GM21390 (cell line): ENCODE measurements at regions not wholly inside any gene's neighbourhood (a gene's known extent, or its start where the extent isn't known, plus 50 kb on each side); places are given as distances from the start of the nearest gene placed in this dataset.
A peak's percentile ranks its signal among the peaks of the same experiment; 100 is the strongest.
"Not testable (repeated sequence)": the region's sequence is repeated elsewhere in the genome, so short reads cannot be mapped to it uniquely, and the experiment has no call there.

Experiments
- ATAC-seq: cut with Tn5 transposase; IDR thresholded peaks from one replicate; pipeline ENCODE4 v1.9.1; 2021; ENCODE audit not compliant: unreplicated experiment

GRCh38 chr4:105025263-105026017, 121.2 kb upstream of the TET2 start:
- ATAC-seq, result no peak

- no peak for ATAC-seq
Observed at GRCh38 chr4:105036991-105037390, 109.7 kb upstream of the TET2 start.

- ATAC-seq, result no peak
Observed at GRCh38 chr4:105042451-105042850, 104.2 kb upstream of the TET2 start.

- no peak for ATAC-seq
Observed at GRCh38 chr4:105050896-105051295, 95.8 kb upstream of the TET2 start.

GRCh38 chr4:105057370-105058105, 89.1 kb upstream of the TET2 start:
- peak; percentile 18 for ATAC-seq

DNA sequence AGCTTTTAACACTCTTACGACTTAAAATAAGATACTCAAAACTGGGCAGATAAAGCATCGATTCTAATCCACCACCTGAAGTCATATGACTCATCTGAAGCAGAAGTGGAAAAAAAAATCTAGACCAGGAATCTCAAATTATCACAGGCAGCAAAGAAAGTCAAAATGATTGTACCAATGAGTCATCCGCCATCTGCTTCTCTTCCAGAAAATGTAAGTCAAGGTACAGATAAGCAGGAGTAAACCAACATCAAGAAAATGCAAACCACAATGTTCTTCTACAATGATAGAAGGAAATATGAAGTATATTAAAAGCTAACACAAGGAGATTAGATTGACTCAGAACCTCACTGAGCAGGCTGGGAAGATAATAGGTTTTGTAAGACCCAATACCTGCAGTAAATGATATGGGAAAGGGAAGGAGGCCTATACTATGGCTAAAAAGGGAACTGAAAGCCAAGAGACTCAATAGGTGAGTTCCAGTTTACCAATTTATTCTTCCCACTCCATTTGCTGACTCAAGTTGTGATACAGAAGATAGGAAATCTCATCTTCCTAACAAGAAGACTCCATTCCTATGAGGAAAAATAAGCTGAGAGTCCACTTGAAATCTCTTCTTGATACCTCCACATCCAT, 88.4 kb upstream of the TET2 start:
- ATAC-seq, result no peak

- peak; percentile 21 for ATAC-seq
Observed at GRCh38 chr4:105059337-105059736, 87.3 kb upstream of the TET2 start.

GRCh38 chr4:105060628-105061027, 86.0 kb upstream of the TET2 start:
- peak; percentile 88 for ATAC-seq

DNA sequence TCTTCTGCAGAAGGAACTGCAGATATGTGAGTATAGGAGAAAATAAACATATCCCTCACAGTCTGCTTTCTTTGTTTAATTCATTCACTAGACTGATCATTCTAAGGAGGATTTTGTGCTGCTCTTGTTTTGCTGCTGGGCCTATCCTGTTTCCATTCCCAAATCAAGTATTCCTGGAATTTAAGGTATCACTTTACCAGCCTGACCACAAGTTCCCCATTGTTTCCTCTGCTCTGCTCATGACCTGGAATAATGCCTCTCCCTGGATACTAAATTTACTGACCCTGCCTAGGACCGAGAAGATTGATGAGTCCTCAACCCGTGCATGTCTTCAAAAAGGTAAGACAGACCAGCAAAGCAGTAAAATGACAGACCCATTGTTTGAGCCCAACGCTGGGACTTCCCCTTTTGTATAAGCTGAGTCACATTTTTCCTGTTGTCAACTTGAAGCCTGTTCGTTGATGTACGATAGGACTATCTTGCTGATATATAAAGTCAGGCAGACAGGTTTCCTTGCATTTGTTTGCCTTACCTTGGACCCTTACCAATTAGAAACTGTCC, 85.5 kb upstream of the TET2 start:
- peak; percentile 6 for ATAC-seq

DNA sequence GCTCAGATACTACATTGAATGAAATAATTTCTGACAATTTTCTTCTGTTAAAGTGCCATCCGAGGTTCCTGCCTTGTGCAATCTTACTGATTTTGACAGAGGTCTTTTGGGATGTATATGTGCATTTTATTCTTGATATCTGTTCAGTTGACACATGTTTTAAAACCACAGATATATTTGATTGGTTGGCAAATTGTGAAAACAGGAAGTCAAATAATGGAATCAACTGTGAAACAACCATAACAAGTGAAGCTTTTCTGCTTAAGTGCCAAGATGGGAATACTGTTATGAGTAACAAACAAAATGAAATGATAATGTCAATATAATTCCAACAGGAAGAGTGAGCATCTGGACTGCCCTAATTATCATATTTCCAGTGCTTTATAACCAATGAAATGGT, 84.9 kb upstream of the TET2 start:
- ATAC-seq, result no peak

DNA sequence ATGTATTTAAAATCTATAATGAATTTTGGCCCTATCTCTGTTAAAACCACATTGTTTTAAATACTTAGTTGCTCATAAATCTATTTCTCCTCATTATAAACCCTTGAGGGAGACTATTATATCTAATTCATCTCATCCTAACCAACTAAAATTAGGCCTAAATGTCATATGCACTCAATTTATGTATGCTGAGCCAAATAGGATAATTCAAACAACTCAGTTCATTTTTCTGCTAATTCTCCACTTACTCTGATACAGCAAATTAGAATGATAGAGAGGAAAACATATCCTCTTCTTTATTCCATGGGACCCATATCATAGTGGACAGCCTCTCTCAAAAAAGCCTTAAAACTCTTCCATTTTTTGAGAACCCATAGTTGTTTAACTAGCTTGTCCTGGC, 80.3 kb upstream of the TET2 start:
- no peak for ATAC-seq

DNA sequence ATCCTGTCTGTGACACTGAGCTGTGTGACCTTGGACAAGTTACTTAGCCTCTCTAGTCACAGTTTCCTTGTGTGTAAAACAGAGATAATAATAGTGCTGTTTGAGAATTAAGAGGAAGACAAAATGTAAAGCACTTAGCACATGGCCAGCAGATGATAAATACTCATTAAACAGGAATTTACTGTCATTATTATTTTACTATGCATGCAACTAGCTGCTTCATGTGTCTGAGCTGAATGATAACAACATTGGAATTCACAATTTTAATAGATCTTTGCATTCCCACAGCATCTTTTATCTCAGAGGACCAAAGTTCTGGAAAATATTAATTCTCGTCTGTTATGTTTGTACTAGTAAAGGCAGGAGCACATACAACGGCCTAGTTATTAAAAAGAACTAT, 79.2 kb upstream of the TET2 start:
- no peak for ATAC-seq

DNA sequence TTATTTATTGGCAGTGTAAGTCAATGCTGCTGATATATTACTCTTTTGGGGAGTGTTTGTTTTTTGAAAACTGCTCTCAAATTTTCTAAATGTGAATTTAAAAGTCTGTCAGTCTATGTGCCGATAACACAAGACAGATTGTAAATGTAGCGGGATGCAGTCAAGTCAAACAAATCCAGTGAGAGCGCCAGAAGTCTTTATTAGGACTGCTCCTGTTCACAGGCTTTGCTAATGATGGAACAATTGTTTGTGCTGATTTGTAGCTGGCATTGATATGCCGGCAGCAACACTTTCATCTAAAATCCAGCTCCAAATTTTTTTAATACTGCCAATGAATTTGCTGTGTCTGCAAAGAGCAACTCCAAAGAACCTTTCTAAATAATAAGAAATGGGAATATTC, 78.7 kb upstream of the TET2 start:
- no peak for ATAC-seq

- ATAC-seq, result no peak
Observed at GRCh38 chr4:105068516-105068915, 78.2 kb upstream of the TET2 start.

DNA sequence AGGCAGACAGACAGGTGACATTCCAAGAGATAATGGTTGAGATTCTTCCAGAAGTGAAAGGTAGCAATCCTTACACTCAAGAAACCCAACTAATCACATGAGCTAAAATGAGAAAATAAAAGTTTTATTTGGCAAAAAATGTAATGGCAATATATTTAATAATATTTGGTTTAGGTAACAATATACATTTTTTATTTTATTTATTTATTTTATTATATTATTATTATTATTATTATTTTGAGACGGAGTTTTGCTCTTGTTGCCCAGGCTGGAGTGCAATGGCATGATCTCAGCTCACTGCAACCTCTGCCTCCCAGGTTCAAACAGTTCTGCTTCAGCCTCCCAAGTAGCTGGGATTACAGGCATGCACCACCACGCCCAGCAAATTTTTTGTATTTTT, 74.6 kb upstream of the TET2 start:
- not testable (repeated sequence) for ATAC-seq

DNA sequence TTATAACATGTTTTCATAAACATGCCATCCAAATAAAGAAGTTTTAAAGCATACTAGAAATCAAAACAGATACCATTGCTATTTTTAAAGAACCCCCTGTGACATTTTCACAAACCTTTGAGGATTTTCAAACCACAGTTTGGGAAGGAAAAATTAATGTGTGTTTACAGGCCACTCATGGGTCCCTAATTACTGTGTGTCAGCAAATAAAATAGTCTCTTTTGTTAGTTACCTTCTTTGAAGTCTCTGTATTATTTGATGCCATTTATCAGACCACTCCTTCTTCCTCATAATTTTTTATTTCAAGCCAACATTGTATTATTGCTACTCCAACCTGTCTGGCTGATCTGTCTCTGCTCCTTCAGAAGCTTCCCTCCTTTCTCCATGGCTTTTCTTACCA, 72.6 kb upstream of the TET2 start:
- no peak for ATAC-seq

GRCh38 chr4:105075045-105075444, 71.6 kb upstream of the TET2 start:
- no peak for ATAC-seq

DNA sequence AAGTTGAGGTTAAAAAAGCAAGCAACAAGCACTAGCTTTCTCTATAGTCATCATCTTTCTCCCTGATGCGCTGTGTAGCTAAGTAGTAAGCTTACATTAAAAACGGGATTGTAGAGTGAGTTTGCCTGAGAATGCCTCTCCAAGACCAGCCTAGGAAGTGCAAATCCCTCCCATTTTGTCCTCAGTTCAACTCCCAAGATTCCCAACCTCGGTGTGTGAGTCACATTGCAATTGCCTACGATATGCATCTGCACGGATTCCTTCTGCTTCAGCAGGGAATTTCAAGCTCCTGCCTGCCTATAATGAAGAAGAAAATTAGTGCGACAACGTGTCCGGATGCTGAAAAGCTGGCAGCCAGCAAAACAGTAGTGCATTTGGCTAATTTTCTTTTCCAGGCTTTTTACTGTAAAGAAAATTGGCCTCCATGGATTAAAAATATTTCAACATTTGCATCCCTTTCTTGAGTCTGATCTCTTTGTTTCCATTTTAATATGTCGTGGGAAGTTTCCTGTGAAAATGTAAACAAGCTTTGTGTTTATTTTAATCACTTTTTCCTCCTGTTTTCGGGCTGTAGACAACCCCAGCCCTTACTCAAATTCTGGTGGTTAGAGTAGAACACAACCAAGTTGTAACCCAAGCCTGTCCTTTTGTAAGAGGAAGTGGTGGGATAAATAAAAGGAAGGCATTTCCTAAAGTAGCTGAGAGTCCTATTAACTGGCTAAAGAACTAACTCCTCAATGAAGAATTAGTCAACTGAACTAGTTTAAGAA, 58.4 kb upstream of the TET2 start:
- ATAC-seq, result no peak

- ATAC-seq, result no peak
Observed at GRCh38 chr4:105092356-105092755, 54.3 kb upstream of the TET2 start.

DNA sequence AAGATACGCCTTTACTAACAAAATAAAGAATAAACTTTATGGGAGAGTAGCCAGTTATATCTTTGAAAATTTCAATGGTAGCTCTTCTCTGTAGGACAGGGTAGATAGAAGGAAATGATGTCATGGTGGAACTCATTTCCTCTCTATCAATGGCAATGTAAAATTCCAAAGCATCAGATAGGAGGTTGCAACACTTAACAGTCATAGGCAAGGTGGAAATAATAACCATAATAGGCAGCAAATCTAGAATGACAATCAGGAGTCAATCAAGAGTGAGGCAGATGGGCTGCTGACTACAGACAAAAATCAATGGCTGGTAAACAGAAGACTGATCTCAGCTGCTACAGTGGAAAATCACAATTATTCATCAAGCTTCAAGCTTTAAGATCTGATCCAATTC, 53.9 kb upstream of the TET2 start:
- no peak for ATAC-seq

- no peak for ATAC-seq
Observed at GRCh38 chr4:105093975-105094374, 52.7 kb upstream of the TET2 start.
